ENCODE measurements at regions not wholly inside any gene's neighbourhood (a gene's known extent, or its start where the extent isn't known, plus 50 kb on each side); places are given as distances from the start of the nearest gene placed in this dataset.

DNA sequence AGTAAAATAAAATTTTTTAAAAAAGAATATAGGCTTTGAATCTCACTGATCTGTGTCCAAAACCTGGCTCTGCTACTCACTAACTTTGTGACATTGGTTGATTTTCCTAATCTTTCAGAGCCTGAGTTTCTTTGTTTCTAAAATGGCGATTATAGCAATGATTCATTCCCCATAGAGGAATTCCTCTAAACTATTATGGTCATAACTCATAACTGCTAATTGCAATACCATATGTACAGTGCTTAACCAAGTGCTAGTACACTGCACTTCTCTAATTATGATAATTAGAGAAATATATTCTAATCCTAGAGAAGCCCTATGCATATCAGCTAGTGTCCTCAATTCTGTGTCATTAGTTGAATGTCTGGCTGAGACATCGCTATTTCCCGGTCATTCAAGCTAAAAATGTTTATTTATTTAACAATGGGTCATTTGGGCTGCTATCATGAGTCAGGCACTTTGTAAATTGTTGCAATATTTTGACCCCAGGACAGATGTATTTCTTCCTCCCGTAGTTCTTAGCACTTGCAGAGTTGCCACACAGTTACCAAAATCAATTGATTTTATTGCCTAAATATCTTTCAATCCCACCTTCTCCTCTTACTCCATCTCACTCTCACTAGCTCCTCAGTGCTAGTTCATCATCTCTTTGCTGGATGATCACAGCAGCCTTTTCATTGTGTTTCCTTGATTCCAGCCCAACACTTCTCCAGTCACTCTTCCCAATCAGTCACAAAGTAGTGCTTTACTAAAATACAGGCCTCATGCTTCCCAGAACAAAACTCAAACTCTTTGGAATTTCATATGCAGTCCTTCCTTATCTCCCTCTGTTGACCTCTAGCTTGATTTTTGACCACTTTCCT lies 200.9 kb upstream of the PAPPA start:
- TF ChIP-seq, protein P1, sequence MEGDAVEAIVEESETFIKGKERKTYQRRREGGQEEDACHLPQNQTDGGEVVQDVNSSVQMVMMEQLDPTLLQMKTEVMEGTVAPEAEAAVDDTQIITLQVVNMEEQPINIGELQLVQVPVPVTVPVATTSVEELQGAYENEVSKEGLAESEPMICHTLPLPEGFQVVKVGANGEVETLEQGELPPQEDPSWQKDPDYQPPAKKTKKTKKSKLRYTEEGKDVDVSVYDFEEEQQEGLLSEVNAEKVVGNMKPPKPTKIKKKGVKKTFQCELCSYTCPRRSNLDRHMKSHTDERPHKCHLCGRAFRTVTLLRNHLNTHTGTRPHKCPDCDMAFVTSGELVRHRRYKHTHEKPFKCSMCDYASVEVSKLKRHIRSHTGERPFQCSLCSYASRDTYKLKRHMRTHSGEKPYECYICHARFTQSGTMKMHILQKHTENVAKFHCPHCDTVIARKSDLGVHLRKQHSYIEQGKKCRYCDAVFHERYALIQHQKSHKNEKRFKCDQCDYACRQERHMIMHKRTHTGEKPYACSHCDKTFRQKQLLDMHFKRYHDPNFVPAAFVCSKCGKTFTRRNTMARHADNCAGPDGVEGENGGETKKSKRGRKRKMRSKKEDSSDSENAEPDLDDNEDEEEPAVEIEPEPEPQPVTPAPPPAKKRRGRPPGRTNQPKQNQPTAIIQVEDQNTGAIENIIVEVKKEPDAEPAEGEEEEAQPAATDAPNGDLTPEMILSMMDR (IDR thresholded peaks at IDR 0.05; ENCODE audit: low read depth, low read length) = no peak
- DNase-seq (ENCODE audit: extremely low read depth, low read depth) = no peak

DNA sequence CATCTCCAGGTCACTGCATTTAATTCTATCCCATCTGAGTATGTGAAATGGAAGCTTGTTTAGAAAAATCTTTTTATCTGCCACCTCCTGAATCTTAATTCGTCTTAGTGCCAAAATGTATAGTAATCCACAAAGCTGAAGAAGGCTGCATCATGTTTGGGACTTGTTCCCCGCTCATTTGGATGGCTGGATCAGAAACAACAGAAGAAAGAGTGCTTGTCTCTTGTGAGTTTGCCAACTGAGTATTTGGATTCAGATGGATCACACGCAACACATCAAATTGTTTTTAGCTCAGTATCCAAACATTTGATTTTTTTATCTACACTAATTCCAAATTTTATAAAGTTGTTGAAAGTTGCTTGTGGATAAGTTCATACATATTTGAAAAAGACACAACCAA lies 197.2 kb upstream of the PAPPA start:
- no peak for DNase-seq (ENCODE audit: extremely low read depth, low read depth)
- TF ChIP-seq, protein P1 (IDR thresholded peaks at IDR 0.05; ENCODE audit: low read depth, low read length) = no peak

DNA sequence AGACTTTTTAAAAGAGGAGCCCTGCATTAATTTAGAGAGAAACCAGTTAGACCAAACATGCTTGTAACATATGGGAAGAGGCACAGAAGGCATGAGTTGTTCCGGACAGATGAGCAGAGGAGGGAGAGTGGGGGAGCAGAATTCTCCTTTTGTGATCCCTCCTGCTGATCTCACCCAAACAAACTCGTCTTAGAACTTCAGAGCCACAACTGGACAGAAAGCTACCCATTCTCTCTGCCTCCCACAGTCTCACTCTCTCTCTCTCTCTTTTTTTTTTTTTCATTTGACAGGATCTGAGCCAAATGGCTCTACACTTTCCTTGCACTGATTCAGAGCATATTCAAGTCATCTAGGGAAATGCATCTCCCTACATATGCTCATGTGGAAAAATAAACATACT lies 196.0 kb upstream of the PAPPA start:
- no peak for DNase-seq (ENCODE audit: extremely low read depth, low read depth)
- TF ChIP-seq, protein P1 (IDR thresholded peaks at IDR 0.05; ENCODE audit: low read depth, low read length) = no peak

DNA sequence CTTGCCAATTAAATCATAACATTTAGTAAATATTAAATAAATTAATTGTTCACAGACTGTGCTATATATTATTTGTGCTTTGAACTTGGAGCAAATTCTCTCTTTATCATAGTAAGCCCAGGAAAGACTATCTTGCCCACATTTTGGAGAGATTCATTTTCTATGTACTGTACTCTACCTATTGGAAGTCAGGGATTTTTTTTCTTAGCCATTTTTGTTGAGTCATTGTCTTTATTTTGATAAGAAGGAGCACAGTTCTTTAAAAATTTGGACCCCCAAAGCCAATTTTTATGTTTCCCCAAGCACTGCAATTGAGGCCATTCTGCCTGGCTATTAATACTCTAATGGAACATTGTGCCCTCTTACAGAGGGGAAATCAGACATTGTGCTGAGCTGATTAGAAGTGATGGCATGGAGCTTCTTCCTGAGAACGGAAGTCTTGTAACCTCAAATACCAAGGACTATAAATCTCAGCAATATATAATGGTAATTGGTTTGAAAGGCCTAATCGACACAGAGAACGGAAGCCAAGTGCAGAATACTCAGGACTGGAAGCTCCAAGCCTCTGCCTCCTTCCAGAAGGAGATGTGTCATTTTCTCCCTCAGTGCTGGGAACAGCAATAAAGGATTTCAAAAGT lies 188.8 kb upstream of the PAPPA start:
- TF ChIP-seq, protein P1 (IDR thresholded peaks at IDR 0.05; ENCODE audit: low read depth, low read length) = no peak

DNA sequence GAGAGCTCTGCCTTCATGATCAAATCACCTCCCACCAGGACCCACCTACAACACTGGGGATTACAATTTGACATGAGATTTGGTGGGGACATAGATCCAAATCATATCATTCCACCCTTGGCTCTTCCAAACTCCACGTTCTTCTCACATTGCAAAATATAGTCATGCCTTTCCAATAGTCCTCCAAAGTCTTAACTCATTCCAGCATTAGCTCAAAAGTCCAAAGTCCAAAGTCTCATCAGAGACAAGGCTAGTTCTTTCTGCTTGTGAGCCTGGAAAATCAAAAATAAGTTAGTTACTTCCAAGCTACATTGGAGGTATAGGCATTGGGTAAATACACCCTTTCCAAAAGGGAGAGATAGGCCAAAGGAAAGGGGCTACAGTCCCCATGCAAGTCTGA lies 186.9 kb upstream of the PAPPA start:
- DNase-seq (ENCODE audit: extremely low read depth, low read depth) = no peak
- TF ChIP-seq, protein P1 (IDR thresholded peaks at IDR 0.05; ENCODE audit: low read depth, low read length) = no peak

More for the DNA sequence above, 188.8 kb upstream of the PAPPA start:
- DNase-seq (ENCODE audit: extremely low read depth, low read depth) = no peak

DNA sequence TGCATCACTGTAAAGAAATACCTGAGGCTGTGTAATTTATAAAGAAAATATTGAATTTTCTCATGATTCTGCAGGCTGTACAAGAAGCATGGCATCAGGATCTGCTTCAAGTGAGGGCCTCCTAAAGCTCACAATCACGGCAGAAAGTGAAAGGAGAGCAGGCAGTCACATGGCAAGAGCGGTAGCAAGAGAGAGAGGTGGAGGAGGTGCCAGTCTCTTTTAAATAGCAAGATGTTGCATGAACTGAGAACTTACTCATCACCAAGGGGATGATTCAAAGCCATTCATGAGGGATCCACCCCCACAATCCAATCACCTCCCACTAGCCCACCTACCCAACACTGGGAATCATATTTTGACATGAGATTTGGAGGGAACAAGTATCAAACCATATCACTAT lies 184.5 kb upstream of the PAPPA start:
- TF ChIP-seq, protein P1 (IDR thresholded peaks at IDR 0.05; ENCODE audit: low read depth, low read length) = no peak
- no peak for DNase-seq (ENCODE audit: extremely low read depth, low read depth)

DNA sequence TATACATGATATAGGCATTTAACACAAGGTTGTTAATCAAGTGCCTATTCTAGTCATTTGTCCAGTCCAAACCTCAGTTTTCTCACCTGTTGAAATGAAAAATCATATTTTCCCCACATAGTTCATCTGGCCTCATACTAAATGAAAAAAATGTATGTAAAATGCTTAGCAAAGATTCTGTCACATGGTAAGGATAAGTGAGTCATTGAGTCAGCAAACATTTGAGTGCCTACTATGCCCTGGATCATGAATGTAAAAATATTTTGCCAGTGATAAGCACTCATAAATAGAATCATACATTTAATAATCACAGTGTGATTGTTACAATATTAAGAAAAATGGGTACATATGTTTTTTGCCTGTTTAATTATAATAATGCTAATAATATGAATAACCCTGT lies 181.2 kb upstream of the PAPPA start:
- DNase-seq (ENCODE audit: extremely low read depth, low read depth) = no peak
- TF ChIP-seq, protein P1 (IDR thresholded peaks at IDR 0.05; ENCODE audit: low read depth, low read length) = no peak

Data from AG09319 (cell line).